Fibroblast of mammary gland (primary cell): ENCODE measurements at regions not wholly inside any gene's neighbourhood (a gene's known extent, or its start where the extent isn't known, plus 50 kb on each side); places are given as distances from the start of the nearest gene placed in this dataset.

ENCODE experiments used
- DNase-seq: peaks from one replicate; pipeline ENCODE4 v3.0.0-alpha.2; 2010; ENCODE audit warnings: low read depth
- H3K4me3 ChIP-seq: 2 replicates; pipeline ENCODE4 v1.5.1; 2011; ENCODE audit warnings: low read depth, mild to moderate bottlenecking, low read length, moderate library complexity; ENCODE audit not compliant: control insufficient read depth
- TF ChIP-seq, protein P1 (sequence below): conservative IDR thresholded peaks from 2 replicates; pipeline ENCODE4 v1.5.1; 2011; ENCODE audit warnings: low read depth, low read length, inconsistent platforms; ENCODE audit not compliant: control insufficient read depth, insufficient read depth

- no peak for DNase-seq
- H3K4me3 ChIP-seq: no peak overlapping the region
- TF ChIP-seq, protein P1, sequence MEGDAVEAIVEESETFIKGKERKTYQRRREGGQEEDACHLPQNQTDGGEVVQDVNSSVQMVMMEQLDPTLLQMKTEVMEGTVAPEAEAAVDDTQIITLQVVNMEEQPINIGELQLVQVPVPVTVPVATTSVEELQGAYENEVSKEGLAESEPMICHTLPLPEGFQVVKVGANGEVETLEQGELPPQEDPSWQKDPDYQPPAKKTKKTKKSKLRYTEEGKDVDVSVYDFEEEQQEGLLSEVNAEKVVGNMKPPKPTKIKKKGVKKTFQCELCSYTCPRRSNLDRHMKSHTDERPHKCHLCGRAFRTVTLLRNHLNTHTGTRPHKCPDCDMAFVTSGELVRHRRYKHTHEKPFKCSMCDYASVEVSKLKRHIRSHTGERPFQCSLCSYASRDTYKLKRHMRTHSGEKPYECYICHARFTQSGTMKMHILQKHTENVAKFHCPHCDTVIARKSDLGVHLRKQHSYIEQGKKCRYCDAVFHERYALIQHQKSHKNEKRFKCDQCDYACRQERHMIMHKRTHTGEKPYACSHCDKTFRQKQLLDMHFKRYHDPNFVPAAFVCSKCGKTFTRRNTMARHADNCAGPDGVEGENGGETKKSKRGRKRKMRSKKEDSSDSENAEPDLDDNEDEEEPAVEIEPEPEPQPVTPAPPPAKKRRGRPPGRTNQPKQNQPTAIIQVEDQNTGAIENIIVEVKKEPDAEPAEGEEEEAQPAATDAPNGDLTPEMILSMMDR: no peak
These were observed 181.7 kb upstream of the FAR2 start for GRCh38 chr12:28967426-28967825.

- TF ChIP-seq, protein P1: no peak
- H3K4me3 ChIP-seq: no peak overlapping the region
- no peak for DNase-seq
These were observed 175.6 kb upstream of the FAR2 start for GRCh38 chr12:28973491-28973890.

- H3K4me3 ChIP-seq: no peak overlapping the region
- peak; percentile 58 for DNase-seq
- TF ChIP-seq, protein P1: no peak
These were observed 174.9 kb upstream of the FAR2 start for GRCh38 chr12:28974166-28974565.

DNA sequence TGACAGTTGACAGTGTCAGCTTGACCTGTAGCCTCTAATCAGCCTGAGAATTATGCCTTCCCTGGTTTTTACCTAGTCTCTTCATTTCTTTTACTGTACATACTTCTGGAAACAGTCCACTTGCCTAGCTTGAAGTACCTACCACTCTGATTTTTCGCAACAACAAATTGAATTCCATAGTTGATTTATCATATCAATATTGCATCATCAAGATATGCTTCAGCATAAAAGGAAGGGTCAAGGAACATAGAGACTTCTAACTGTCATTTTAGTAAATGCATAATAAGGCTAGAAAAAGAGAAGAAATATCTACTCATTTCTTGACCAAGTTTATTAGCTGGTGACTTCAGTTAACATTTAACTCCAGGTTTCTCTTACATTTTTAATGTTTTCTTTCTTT, 174.2 kb upstream of the FAR2 start:
- TF ChIP-seq, protein P1: no peak
- no peak overlapping the region for H3K4me3 ChIP-seq
- no peak for DNase-seq

- no peak for DNase-seq
- no peak overlapping the region for H3K4me3 ChIP-seq
- TF ChIP-seq, protein P1: no peak
These were observed 173.3 kb upstream of the FAR2 start for GRCh38 chr12:28975564-28976340.

DNA sequence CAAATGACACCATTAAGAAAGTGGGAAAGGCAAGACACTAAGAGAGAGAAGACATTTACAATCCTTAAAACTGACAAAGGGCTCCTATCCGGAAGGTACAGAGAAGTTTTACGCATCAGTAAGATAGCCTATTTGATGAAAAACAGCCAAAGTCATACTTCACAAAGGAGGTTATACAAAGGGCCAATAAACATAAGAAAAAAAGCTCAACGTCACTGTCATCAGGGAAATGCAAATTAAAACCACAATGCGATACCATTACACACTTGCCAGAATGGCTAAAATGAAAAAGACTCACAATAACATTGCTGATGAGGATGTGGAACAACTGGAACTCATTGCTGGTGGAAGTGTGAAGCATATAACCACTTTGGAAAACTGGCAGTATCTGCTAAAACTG, 168.6 kb upstream of the FAR2 start:
- H3K4me3 ChIP-seq: no peak overlapping the region
- TF ChIP-seq, protein P1: no peak
- DNase-seq: no peak
